SHP77 (cell line): ENCODE measurements at regions not wholly inside any gene's neighbourhood (a gene's known extent, or its start where the extent isn't known, plus 50 kb on each side); places are given as distances from the start of the nearest gene placed in this dataset.

Experiments used
- DNase-seq, 2 experiments: peaks; one replicate each; lab custom pipeline; 2025; lab: John Stamatoyannopoulos, UW

GRCh38 chr4:166635367-166635766 lies 598.9 kb downstream of the SPOCK3 start:
- DNase-seq = no peak

- no peak for DNase-seq
Observed at GRCh38 chr4:166637816-166638215, 596.5 kb downstream of the SPOCK3 start.

GRCh38 chr4:166655231-166655630 lies 579.1 kb downstream of the SPOCK3 start:
- no peak for DNase-seq

- no peak for DNase-seq
Observed at GRCh38 chr4:166655705-166656104, 578.6 kb downstream of the SPOCK3 start.

- DNase-seq = no peak
Observed at GRCh38 chr4:166657261-166657660, 577.0 kb downstream of the SPOCK3 start.

- DNase-seq = no peak
Observed at GRCh38 chr4:166658585-166658984, 575.7 kb downstream of the SPOCK3 start.

GRCh38 chr4:166662266-166662843 lies 571.9 kb downstream of the SPOCK3 start:
- no peak for DNase-seq

- DNase-seq = no peak
Observed at GRCh38 chr4:166670341-166670740, 564.0 kb downstream of the SPOCK3 start.

- DNase-seq = no peak
Observed at GRCh38 chr4:166673911-166674310, 560.4 kb downstream of the SPOCK3 start.

GRCh38 chr4:166675411-166675810 lies 558.9 kb downstream of the SPOCK3 start:
- DNase-seq = no peak

GRCh38 chr4:166680796-166681195 lies 553.5 kb downstream of the SPOCK3 start:
- DNase-seq = no peak

- DNase-seq = no peak
Observed at GRCh38 chr4:166682200-166682599, 552.1 kb downstream of the SPOCK3 start.
